ENCODE measurements at regions not wholly inside any gene's neighbourhood (a gene's known extent, or its start where the extent isn't known, plus 50 kb on each side); places are given as distances from the start of the nearest gene placed in this dataset.
A peak's percentile ranks its signal among the peaks of the same experiment; 100 is the strongest.
"Not testable (repeated sequence)": the region's sequence is repeated elsewhere in the genome, so short reads cannot be mapped to it uniquely, and the experiment has no call there.

DNA sequence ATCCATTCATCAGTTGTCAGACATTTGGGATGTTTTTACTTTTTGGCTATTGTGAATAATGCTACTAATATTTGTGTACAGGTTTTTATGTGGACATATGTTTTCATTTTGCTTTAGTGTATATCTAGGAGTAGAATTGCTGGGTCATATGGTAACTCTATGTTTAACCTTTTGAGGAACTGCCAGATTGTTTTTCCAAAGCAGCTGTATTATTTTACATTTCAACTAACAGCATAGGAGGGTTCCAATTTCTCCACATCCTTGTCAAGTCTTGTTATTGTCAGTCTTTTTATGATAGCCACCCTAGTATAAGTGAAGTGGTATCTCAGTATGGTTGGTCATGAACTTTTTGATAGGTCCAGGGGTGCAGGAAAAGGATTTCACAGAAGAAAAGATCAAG lies 114.5 kb upstream of the FAM9C start:
- DNase-seq (no peak), ATAC-seq (no peak)
- intact Hi-C loops (cut with DNase I), result no loop called here

DNA sequence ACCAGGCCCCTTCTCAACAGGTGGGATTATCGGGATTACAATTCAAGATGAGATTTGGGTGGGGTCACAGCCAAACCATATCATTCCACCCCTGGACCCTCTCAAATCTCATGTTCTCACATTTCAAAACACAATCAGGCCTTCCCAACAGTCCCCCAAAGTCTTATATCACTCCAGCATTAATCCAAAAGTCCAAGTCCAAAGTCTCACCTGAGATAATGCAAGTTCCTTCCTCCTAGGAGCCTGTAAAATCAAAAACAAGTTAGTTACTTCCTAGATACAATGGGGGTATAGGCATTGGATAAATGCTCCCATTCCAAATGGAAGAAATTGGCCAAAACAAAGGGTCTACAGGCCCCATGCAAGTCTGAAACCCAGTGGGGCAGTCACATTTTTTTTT lies 111.1 kb upstream of the FAM9C start:
- ATAC-seq; intact Hi-C loops (cut with DNase I); DNase-seq: not testable (repeated sequence)

GRCh38 chrX:13153796-13154195 lies 109.4 kb upstream of the FAM9C start:
- intact Hi-C loops (cut with DNase I), result no loop called here
- DNase-seq (no peak), ATAC-seq (peak in 1 of 2 donors; percentile 60)

GRCh38 chrX:13152518-13153185 lies 108.2 kb upstream of the FAM9C start:
- intact Hi-C loops (cut with DNase I), result no loop called here
- ATAC-seq, result peak in 1 of 2 donors; percentile 13
- no peak for DNase-seq

GRCh38 chrX:13151828-13152517 lies 107.6 kb upstream of the FAM9C start:
- ATAC-seq (peak; percentile 65 to 92), DNase-seq (no peak)
- intact Hi-C loops (cut with DNase I), result no loop called here

DNA sequence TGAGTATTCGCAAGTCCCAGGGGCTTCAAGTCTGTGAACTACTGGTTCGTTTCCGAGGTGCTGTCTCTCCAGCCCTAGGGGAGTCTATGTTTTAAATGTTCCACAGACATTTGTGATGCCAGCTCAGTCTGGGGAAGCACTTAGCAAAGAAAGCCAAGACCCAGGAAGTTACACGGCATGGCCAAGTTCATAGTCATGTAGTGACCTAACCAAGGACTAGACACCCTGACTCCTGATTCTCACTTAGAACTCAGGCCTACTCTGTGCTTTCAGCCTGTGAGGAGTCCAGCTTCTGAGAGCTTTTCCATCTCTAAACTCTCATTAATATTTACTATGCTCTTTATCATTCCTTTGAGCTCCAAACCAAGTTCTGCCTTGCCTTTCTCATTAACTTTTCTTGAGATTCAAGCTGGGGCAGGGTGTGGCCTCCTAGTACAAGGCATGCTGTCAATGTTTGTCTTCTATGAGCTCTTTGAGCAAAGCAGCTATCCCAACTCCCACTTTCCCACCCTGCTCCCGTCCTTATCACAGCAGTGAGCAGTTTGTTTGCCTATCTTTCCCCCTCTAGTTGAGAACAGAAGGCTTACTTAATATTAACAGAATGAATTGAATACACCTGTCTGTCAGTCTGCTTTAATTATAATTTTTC lies 105.4 kb upstream of the FAM9C start:
- intact Hi-C loops (cut with DNase I), result no loop called here
- DNase-seq (no peak), ATAC-seq (peak in 1 of 2 donors; percentile 17)

- intact Hi-C loops (cut with DNase I), result no loop called here
- ATAC-seq (no peak), DNase-seq (no peak)
These were observed 103.3 kb upstream of the FAM9C start for GRCh38 chrX:13147733-13148132.

GRCh38 chrX:13147147-13147546 lies 102.7 kb upstream of the FAM9C start:
- DNase-seq (no peak), ATAC-seq (no peak)
- intact Hi-C loops (cut with DNase I), result no loop called here

DNA sequence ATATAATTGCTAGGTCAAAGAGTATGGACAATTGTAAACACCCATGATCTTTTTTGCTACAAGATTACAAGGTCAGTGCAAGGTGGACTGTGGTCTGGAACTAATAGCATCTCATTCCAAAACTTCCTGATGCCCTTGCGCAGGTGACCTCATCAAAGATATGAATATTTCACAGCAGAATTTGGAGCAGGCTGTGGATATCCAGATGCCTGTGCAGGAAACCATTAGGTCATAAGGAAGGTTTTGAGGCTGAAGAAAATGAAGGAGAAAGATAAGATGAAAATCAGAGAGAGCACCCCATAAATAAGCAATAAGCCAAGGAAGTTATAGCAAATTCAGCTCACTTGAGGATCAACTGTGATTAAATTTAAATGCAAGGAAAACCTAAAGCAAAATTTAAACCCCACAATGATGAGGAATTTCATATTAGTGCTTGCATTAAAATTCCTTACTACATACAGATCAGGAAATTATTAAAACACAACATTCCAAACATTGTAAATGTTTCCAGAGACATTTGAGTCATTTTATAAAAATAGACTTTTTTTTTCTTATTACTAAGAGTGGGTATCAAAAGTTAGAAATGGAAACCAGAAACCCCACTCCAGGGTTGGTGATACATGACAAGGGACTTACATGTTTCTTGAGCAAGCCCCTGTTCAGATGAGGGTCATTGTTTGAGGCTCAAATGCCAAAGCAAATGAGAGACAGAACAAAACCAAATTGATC lies 100.7 kb upstream of the FAM9C start:
- ATAC-seq (no peak), DNase-seq (no peak)
- intact Hi-C loops (cut with DNase I), result no loop called here

- intact Hi-C loops (cut with DNase I), result no loop called here
- ATAC-seq (peak in 1 of 2 donors; percentile 95), DNase-seq (no peak)
These were observed 98.5 kb upstream of the FAM9C start for GRCh38 chrX:13142891-13143290.

GRCh38 chrX:13140007-13140406 lies 95.6 kb upstream of the FAM9C start:
- ATAC-seq (no peak), DNase-seq (no peak)
- intact Hi-C loops (cut with DNase I), result no loop called here

DNA sequence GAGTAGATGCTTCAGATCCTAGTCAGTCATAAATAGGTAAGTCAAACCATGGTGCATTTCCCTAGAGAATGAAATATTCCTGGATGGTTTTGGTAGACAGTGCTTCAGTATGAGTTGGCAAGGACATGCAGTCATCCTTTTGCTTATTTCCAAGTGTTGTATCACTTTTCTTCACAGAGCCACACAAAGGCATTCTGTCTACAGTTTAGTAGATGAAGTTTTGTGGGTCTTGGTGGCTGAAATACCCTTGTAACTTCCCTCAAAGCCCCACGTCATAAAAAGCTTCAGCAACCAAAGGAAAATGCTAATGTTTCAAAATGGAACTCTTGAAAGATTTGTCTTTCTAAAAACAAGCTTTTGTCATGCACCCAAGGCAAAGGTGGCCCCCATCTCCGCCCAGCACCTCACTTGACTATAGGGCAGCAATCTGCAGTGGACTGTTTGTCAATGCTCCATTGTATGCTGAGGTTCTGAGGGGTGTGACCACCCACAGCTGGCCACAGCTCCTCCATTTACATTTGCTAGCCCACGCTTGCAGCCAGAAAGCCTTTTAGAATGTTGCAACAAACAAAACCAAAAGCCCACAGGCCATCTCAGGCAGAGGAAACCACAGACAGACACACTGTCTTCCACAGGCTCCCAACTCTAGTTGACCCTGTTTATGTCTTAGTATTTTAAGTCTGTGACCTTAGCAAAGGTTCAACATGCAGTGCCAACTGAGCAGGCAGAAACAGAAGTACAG lies 87.1 kb upstream of the FAM9C start:
- DNase-seq, result no peak
- peak in 1 of 2 donors; percentile 30 for ATAC-seq
- intact Hi-C loops (cut with DNase I), result no loop called here

DNA sequence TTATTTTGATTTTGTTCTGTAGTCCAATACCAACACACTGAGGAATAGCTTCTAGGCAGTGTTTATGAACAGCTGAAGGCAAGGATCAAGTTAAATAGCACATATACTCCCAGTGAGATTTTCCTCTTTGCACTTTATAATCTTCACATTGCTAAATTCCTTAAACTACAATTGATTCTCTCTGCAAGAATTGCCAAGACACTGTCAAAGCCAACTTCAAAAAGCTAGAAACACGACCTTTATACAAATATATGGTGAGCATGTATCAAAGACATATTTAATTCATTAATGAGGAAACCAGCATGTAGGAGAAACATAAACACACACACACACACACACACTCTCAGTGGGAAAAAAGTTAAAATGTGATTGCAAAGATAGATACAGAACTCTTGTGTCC lies 86.4 kb upstream of the FAM9C start:
- ATAC-seq, result no peak
- no peak for DNase-seq
- intact Hi-C loops (cut with DNase I), result no loop called here

DNA sequence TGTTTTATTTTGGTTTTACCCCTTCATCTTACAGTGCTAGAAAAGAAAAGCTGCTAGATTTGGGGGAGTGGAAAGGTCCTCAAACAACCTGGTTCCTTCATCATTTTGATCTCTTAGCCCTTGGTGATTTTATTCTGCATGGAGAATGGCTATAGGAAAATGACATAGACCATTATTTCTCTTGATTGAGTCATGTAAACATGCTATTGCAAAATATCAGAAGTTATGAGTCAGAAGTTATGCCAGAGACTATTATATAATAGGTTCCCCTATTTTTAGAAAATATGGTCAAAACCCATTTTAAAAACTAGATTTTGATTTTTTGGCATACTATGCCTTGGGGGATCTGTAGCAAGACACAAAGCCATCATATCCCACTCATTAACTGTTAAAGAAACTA lies 83.7 kb upstream of the FAM9C start:
- intact Hi-C loops (cut with DNase I), result no loop called here
- ATAC-seq (peak in 1 of 2 donors; percentile 65), DNase-seq (no peak)

GRCh38 chrX:13126775-13127174 lies 82.4 kb upstream of the FAM9C start:
- intact Hi-C loops (cut with DNase I), result no loop called here
- DNase-seq, result no peak
- peak; percentile 44 to 45 for ATAC-seq

- no peak for DNase-seq
- ATAC-seq, result no peak
- intact Hi-C loops (cut with DNase I), result no loop called here
These were observed 80.8 kb upstream of the FAM9C start for GRCh38 chrX:13125188-13125587.

- intact Hi-C loops (cut with DNase I), result loop anchor here in 1 of 2 donors (5.0 kb wide), 1 partner anchor 152 kb away; no protein-coding TSS in a partner anchor
- DNase-seq, result no peak
- ATAC-seq, result no peak
These were observed 79.5 kb upstream of the FAM9C start for GRCh38 chrX:13123857-13124345.

- DNase-seq (no peak), ATAC-seq (no peak)
- intact Hi-C loops (cut with DNase I), result loop anchor here in 1 of 2 donors (5.0 kb wide), 1 partner anchor 151 kb away; no protein-coding TSS in a partner anchor
These were observed 78.9 kb upstream of the FAM9C start for GRCh38 chrX:13123247-13123856.

Measured in left cardiac atrium (tissue), 4 donors.